HG02798 (cell line): ENCODE measurements at regions not wholly inside any gene's neighbourhood (a gene's known extent, or its start where the extent isn't known, plus 50 kb on each side); places are given as distances from the start of the nearest gene placed in this dataset.

Source experiments
- ATAC-seq: cut with Tn5 transposase; IDR thresholded peaks from one replicate; pipeline ENCODE4 v1.9.1; 2021; ENCODE audit warnings: mild to moderate bottlenecking; ENCODE audit not compliant: unreplicated experiment, poor library complexity

GRCh38 chr13:31923134-31923763 is 108.3 kb upstream of the FRY start:
- no peak for ATAC-seq

GRCh38 chr13:31925079-31925478 is 106.5 kb upstream of the FRY start:
- no peak for ATAC-seq

- no peak for ATAC-seq
These were observed 104.3 kb upstream of the FRY start for GRCh38 chr13:31927219-31927653.

GRCh38 chr13:31929031-31929770 is 102.4 kb upstream of the FRY start:
- no peak for ATAC-seq

GRCh38 chr13:31930490-31930889 is 101.1 kb upstream of the FRY start:
- peak; percentile 36 for ATAC-seq

- peak; percentile 99 for ATAC-seq
These were observed 100.6 kb upstream of the FRY start for GRCh38 chr13:31930901-31931522.

GRCh38 chr13:31937436-31937835 is 94.1 kb upstream of the FRY start:
- ATAC-seq, result no peak

GRCh38 chr13:31940076-31940475 is 91.5 kb upstream of the FRY start:
- ATAC-seq, result no peak

GRCh38 chr13:31943591-31943990 is 88.0 kb upstream of the FRY start:
- no peak for ATAC-seq

- ATAC-seq, result no peak
These were observed 87.1 kb upstream of the FRY start for GRCh38 chr13:31944262-31945160.

GRCh38 chr13:31945202-31945961 is 86.2 kb upstream of the FRY start:
- no peak for ATAC-seq

GRCh38 chr13:31946091-31946770 is 85.3 kb upstream of the FRY start:
- ATAC-seq, result no peak

GRCh38 chr13:31947105-31947504 is 84.5 kb upstream of the FRY start:
- ATAC-seq, result no peak

GRCh38 chr13:31947506-31947905 is 84.1 kb upstream of the FRY start:
- no peak for ATAC-seq

GRCh38 chr13:31949486-31949885 is 82.1 kb upstream of the FRY start:
- ATAC-seq, result no peak

GRCh38 chr13:31950111-31950815 is 81.3 kb upstream of the FRY start:
- no peak for ATAC-seq

GRCh38 chr13:31951215-31951678 is 80.3 kb upstream of the FRY start:
- ATAC-seq, result peak; percentile 96

- ATAC-seq, result no peak
These were observed 78.8 kb upstream of the FRY start for GRCh38 chr13:31952641-31953380.
